PC-3 (cell line): ENCODE measurements at regions not wholly inside any gene's neighbourhood (a gene's known extent, or its start where the extent isn't known, plus 50 kb on each side); places are given as distances from the start of the nearest gene placed in this dataset.
A peak's percentile ranks its signal among the peaks of the same experiment; 100 is the strongest.

ENCODE experiments used
- ATAC-seq: fragments of 200-7000 bp; cut with Tn5 transposase; 2 replicates; pipeline ENCODE4 v1.9.1; 2020; ENCODE audit warnings: mild to moderate bottlenecking, moderate library complexity
- BruUV-seq: library from RNA; stranded (reverse); fragments of 400-500 nt; replicated peaks from 2 replicates; lab custom pipeline; 2021; lab: Mats Ljungman, UMichigan
- CTCF ChIA-PET: fragments of 300-600 bp; sonication (Branson Sonifier 250); formaldehyde crosslinking; loops from one replicate; lab custom pipeline; 2022; ENCODE audit warnings: antibody characterized with exemption; lab: Charles Lee
- POLR2A ChIA-PET: fragments of 300-600 bp; sonication (Branson Sonifier 250); formaldehyde crosslinking; loops from one replicate; lab custom pipeline; 2022; ENCODE audit warnings: antibody characterized with exemption; ENCODE audit not compliant: unreplicated experiment; lab: Charles Lee
- DNase-seq: peaks from one replicate; pipeline ENCODE4 v3.0.0-alpha.2; 2015
- H2AFZ ChIP-seq: fragments of 300-600 bp; sonication (generic); 2 replicates; pipeline ENCODE4 v1.6.0; 2016; ENCODE audit warnings: antibody characterized with exemption, low read length
- H3F3A ChIP-seq: fragments of 300-600 bp; sonication (generic); one replicate; pipeline ENCODE4 v1.6.0; 2017; ENCODE audit warnings: antibody characterized with exemption, low read length, control low read depth, mild to moderate bottlenecking; ENCODE audit not compliant: unreplicated experiment
- H3K27ac ChIP-seq: fragments of 300-600 bp; sonication (generic); 2 replicates; pipeline ENCODE4 v1.5.1; 2016; ENCODE audit warnings: mild to moderate bottlenecking, low read length
- H3K27me3 ChIP-seq: fragments of 300-600 bp; sonication (generic); 2 replicates; pipeline ENCODE4 v1.6.1; 2016; ENCODE audit warnings: low read length, mixed read lengths
- H3K36me3 ChIP-seq: fragments of 300-600 bp; sonication (generic); 2 replicates; pipeline ENCODE4 v1.6.1; 2016; ENCODE audit warnings: low read depth, mixed run types, low read length, mixed read lengths
- H3K4me1 ChIP-seq: fragments of 300-600 bp; sonication (generic); 2 replicates; pipeline ENCODE4 v1.5.1; 2016; ENCODE audit warnings: low read length; ENCODE audit not compliant: insufficient read depth
- H3K4me2 ChIP-seq: fragments of 300-600 bp; sonication (generic); 2 replicates; pipeline ENCODE4 v1.6.0; 2016; ENCODE audit warnings: low read length
- H3K4me3 ChIP-seq: fragments of 300-600 bp; sonication (generic); 2 replicates; pipeline ENCODE4 v1.5.1; 2016; ENCODE audit warnings: mild to moderate bottlenecking, low read length, mixed read lengths
- H3K79me2 ChIP-seq: fragments of 300-600 bp; sonication (generic); 2 replicates; pipeline ENCODE4 v1.6.1; 2017; ENCODE audit warnings: low read length, mixed read lengths
- H3K9ac ChIP-seq: fragments of 300-600 bp; sonication (generic); 2 replicates; pipeline ENCODE4 v1.6.0; 2016; ENCODE audit warnings: mild to moderate bottlenecking, low read length
- H3K9me2 ChIP-seq: fragments of 300-600 bp; sonication (generic); replicated peaks from 2 replicates; pipeline ENCODE4 v1.6.1; 2016; ENCODE audit warnings: mixed run types, low read length, mixed read lengths
- H3K9me3 ChIP-seq: fragments of 300-600 bp; sonication (generic); 2 replicates; pipeline ENCODE4 v1.6.1; 2016; ENCODE audit warnings: low read length, mixed read lengths
- H4K20me1 ChIP-seq: fragments of 300-600 bp; sonication (generic); 2 replicates; pipeline ENCODE4 v1.6.1; 2016; ENCODE audit warnings: low read length, mixed read lengths
- EZH2 ChIP-seq: fragments of 300-600 bp; sonication (generic); IDR thresholded peaks from one replicate; pipeline ENCODE4 v1.6.1; 2017; ENCODE audit warnings: antibody characterized with exemption, mild to moderate bottlenecking, low read length; ENCODE audit not compliant: unreplicated experiment
- EZH2phosphoT487 ChIP-seq: fragments of 300-600 bp; sonication (generic); IDR thresholded peaks from 2 replicates; pipeline ENCODE4 v1.6.1; 2018; ENCODE audit warnings: mild to moderate bottlenecking, antibody characterized with exemption, low read length, borderline replicate concordance
- intact Hi-C: fragments of 100-400 bp; cut with micrococcal nuclease; formaldehyde crosslinking; loops from 2 replicates; pipeline ENCODE4 v1.9.0; 2023
- TF ChIP-seq, protein P1 (sequence below): fragments of 300-600 bp; sonication (generic); conservative IDR thresholded peaks from 2 replicates; pipeline ENCODE4 v1.5.1; 2017; ENCODE audit warnings: antibody characterized with exemption, low read depth, mild to moderate bottlenecking, low read length

DNA sequence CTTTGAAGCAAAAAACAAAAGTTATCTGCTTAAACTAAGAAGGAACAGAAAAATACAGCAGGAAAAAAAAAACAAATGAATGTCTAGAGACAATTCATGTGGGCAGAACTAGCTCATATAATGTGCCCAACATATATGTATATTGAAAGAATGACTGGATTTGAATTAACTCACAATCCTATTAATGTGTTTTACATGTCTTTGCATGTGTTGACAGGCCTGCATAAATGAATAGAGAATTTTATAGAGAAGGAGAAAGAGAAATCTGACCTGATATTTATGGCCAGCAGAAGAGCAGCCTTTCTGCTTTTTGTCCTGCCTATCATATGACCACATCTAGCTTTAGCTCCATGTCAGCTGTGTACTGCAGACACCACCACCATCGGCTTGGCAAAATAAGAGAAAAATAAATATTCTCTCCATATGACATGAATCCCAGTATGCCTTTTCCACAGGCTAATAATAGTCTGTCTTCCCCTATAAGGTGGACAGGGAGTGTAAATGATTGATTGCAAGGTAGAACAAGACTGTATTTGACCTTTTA is 171.5 kb upstream of the PALMD start:
- no peaks in the 10 kb centered on the region for H3K9me3 ChIP-seq
- H3K4me3 ChIP-seq, result no peak overlapping the region
- H3K27me3 ChIP-seq, result no peaks in the 10 kb centered on the region
- H3K9me2 ChIP-seq, result no peaks in the 10 kb centered on the region
- intact Hi-C loops, result loop anchor here (10.0 kb wide), 1 partner anchor 590 kb away; no protein-coding TSS in a partner anchor
- no peaks in the 10 kb centered on the region for H3K4me1 ChIP-seq
- ATAC-seq (no peak), DNase-seq (no peak)
- no peaks in the 10 kb centered on the region for H3K79me2 ChIP-seq
- no peak overlapping the region for H3K27ac ChIP-seq
- no peaks in the 10 kb centered on the region for H4K20me1 ChIP-seq
- H2AFZ ChIP-seq, result no peak overlapping the region
- TF ChIP-seq EZH2phosphoT487 (no peak), EZH2 (no peak)
- TF ChIP-seq, protein P1, sequence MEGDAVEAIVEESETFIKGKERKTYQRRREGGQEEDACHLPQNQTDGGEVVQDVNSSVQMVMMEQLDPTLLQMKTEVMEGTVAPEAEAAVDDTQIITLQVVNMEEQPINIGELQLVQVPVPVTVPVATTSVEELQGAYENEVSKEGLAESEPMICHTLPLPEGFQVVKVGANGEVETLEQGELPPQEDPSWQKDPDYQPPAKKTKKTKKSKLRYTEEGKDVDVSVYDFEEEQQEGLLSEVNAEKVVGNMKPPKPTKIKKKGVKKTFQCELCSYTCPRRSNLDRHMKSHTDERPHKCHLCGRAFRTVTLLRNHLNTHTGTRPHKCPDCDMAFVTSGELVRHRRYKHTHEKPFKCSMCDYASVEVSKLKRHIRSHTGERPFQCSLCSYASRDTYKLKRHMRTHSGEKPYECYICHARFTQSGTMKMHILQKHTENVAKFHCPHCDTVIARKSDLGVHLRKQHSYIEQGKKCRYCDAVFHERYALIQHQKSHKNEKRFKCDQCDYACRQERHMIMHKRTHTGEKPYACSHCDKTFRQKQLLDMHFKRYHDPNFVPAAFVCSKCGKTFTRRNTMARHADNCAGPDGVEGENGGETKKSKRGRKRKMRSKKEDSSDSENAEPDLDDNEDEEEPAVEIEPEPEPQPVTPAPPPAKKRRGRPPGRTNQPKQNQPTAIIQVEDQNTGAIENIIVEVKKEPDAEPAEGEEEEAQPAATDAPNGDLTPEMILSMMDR, result no peak
- H3K9ac ChIP-seq, result no peak overlapping the region
- POLR2A ChIA-PET, result no interaction called here
- no peak overlapping the region for H3K4me2 ChIP-seq
- no peaks in the 10 kb centered on the region for H3K36me3 ChIP-seq
- H3F3A ChIP-seq, result no peaks in the 10 kb centered on the region
- CTCF ChIA-PET, result no interaction called here
- BruUV-seq, result no TSS peak

DNA sequence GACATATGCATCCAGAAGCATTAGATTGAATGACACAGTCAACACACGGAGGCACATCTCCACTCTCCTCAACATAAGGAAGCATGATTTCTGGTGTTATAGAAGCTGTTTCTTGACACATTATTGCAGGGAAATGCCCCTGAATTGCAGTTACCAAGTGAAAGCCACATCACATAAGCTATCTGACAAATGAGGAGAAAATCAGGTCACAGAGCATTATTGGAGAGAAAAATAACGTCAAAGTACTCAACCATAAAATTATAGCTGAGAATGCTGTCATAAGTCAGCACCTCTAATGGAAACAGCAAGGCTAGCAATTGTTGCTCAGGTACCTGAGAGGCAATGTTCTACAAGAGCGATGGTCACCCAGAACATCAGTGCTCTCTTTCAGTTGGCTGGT is 169.9 kb upstream of the PALMD start:
- ChIA-PET POLR2A (no interaction called here), CTCF (no interaction called here)
- H3K4me2 ChIP-seq, result no peak overlapping the region
- H2AFZ ChIP-seq, result no peak overlapping the region
- intact Hi-C loops, result loop anchor here (10.0 kb wide), 1 partner anchor 591 kb away; no protein-coding TSS in a partner anchor
- no peaks in the 10 kb centered on the region for H3K27me3 ChIP-seq
- no peaks in the 10 kb centered on the region for H3K9me2 ChIP-seq
- H3K4me1 ChIP-seq, result no peaks in the 10 kb centered on the region
- H3K79me2 ChIP-seq, result no peaks in the 10 kb centered on the region
- no peaks in the 10 kb centered on the region for H3K36me3 ChIP-seq
- DNase-seq (no peak), ATAC-seq (no peak)
- H3K27ac ChIP-seq, result no peak overlapping the region
- H3K9me3 ChIP-seq, result no peaks in the 10 kb centered on the region
- no peaks in the 10 kb centered on the region for H4K20me1 ChIP-seq
- BruUV-seq, result no TSS peak
- H3K9ac ChIP-seq, result no peak overlapping the region
- TF ChIP-seq EZH2 (no peak), EZH2phosphoT487 (no peak)
- TF ChIP-seq, protein P1, result no peak
- no peak overlapping the region for H3K4me3 ChIP-seq
- H3F3A ChIP-seq, result no peaks in the 10 kb centered on the region

DNA sequence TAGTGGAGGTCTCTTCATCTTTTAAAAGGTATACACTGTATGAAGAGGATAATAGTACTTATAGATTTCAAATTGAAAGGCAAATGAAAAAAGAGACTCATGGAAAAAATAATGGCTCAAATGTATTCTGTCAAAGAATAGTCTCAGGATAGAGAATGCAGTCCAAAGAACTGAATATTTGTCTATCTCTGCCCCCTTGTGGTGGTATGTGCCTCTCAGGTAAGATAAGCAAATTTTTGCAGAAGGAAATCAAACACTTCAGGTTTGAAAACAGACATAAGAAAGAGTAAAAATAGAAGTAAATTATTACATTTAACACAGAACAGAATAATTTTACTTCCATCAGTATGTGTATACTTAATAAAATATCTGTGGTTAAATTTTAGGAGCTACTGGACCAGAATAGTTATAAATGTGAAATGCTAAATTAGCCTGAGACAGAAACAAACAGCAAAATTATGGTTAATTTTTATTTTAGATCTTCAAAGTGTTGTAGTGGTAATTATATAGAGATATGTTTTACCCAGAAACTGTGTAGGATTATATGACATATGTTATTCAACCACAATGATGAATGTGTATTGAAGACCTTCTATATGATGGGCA is 164.4 kb upstream of the PALMD start:
- no peaks in the 10 kb centered on the region for H3K79me2 ChIP-seq
- no peaks in the 10 kb centered on the region for H3K27me3 ChIP-seq
- H3K9me3 ChIP-seq, result no peaks in the 10 kb centered on the region
- H3K27ac ChIP-seq, result no peak overlapping the region
- no peaks in the 10 kb centered on the region for H4K20me1 ChIP-seq
- H3K9ac ChIP-seq, result no peak overlapping the region
- H2AFZ ChIP-seq, result no peak overlapping the region
- no TSS peak for BruUV-seq
- H3K4me3 ChIP-seq, result no peak overlapping the region
- no peak for TF ChIP-seq EZH2phosphoT487
- TF ChIP-seq, protein P1, result peak; percentile 94
- peak; percentile 79 for ATAC-seq
- no peaks in the 10 kb centered on the region for H3K4me1 ChIP-seq
- peak; percentile 83 for DNase-seq
- no peaks in the 10 kb centered on the region for H3F3A ChIP-seq
- ChIA-PET CTCF (no interaction called here), POLR2A (interaction anchor here (0.6 kb wide), 1 partner anchor 164 kb away, joined by 3 read pairs; the partner anchor contains the start of gene PALMD)
- intact Hi-C loops, result loop anchor here (1.0 to 10.0 kb wide), 5 partner anchors 74 to 687 kb away; partner anchors contain the start of gene PLPPR5
- H3K4me2 ChIP-seq, result no peak overlapping the region
- H3K9me2 ChIP-seq, result no peaks in the 10 kb centered on the region
- H3K36me3 ChIP-seq, result no peaks in the 10 kb centered on the region
